MM.1S (cell line): ENCODE measurements at regions not wholly inside any gene's neighbourhood (a gene's known extent, or its start where the extent isn't known, plus 50 kb on each side); places are given as distances from the start of the nearest gene placed in this dataset.

ENCODE experiments used
- DNase-seq: peaks from one replicate; pipeline ENCODE4 v3.0.0-alpha.2; 2015
- H2AFZ ChIP-seq: fragments of 300-600 bp; sonication (generic); 2 replicates; pipeline ENCODE4 v1.6.0; 2016; ENCODE audit warnings: antibody characterized with exemption, low read length
- H3F3A ChIP-seq: fragments of 300-600 bp; sonication (generic); 2 replicates; pipeline ENCODE4 v1.6.1; 2016; ENCODE audit warnings: mild to moderate bottlenecking, antibody characterized with exemption, low read length, moderate library complexity, mixed read lengths; ENCODE audit not compliant: insufficient read depth
- H3K27ac ChIP-seq: fragments of 300-600 bp; sonication (generic); 2 replicates; pipeline ENCODE4 v1.5.1; 2016; ENCODE audit warnings: mild to moderate bottlenecking, low read length
- H3K27me3 ChIP-seq: fragments of 300-600 bp; sonication (generic); replicated peaks from 2 replicates; pipeline ENCODE4 v1.6.0; 2016; ENCODE audit warnings: low read length; ENCODE audit not compliant: insufficient read depth
- H3K36me3 ChIP-seq: fragments of 300-600 bp; sonication (generic); replicated peaks from 2 replicates; pipeline ENCODE4 v1.6.1; 2016; ENCODE audit warnings: mild to moderate bottlenecking, low read length, mixed read lengths; ENCODE audit not compliant: insufficient read depth
- H3K4me1 ChIP-seq: fragments of 300-600 bp; sonication (generic); 2 replicates; pipeline ENCODE4 v1.6.1; 2016; ENCODE audit warnings: low read length, mixed read lengths
- H3K4me2 ChIP-seq: fragments of 300-600 bp; sonication (generic); 2 replicates; pipeline ENCODE4 v1.6.0; 2016; ENCODE audit warnings: low read depth, low read length
- H3K4me3 ChIP-seq: fragments of 300-600 bp; sonication (generic); 2 replicates; pipeline ENCODE4 v1.5.1; 2016; ENCODE audit warnings: low read length, mixed read lengths
- H3K79me2 ChIP-seq: fragments of 300-600 bp; sonication (generic); 2 replicates; pipeline ENCODE4 v1.6.1; 2016; ENCODE audit warnings: mixed run types, low read length, mixed read lengths
- H3K9ac ChIP-seq: fragments of 300-600 bp; sonication (generic); 2 replicates; pipeline ENCODE4 v1.6.1; 2016; ENCODE audit warnings: low read length, mixed read lengths
- H3K9me2 ChIP-seq: fragments of 300-600 bp; sonication (generic); replicated peaks from 2 replicates; pipeline ENCODE4 v1.6.1; 2016; ENCODE audit warnings: mild to moderate bottlenecking, low read length, mixed read lengths; ENCODE audit not compliant: insufficient read depth
- H3K9me3 ChIP-seq: fragments of 300-600 bp; sonication (generic); replicated peaks from 2 replicates; pipeline ENCODE4 v1.6.1; 2016; ENCODE audit warnings: mild to moderate bottlenecking, low read length, mixed read lengths; ENCODE audit not compliant: insufficient read depth
- H4K20me1 ChIP-seq: fragments of 300-600 bp; sonication (generic); 2 replicates; pipeline ENCODE4 v1.6.1; 2016; ENCODE audit warnings: mild to moderate bottlenecking, low read length, moderate library complexity, mixed read lengths; ENCODE audit not compliant: insufficient read depth
- CTCF ChIP-seq: fragments of 300-600 bp; sonication (generic); IDR thresholded peaks from 2 replicates; pipeline ENCODE4 v1.5.1; 2016; ENCODE audit warnings: antibody characterized with exemption, low read length, mixed read lengths
- EZH2 ChIP-seq: fragments of 300-600 bp; sonication (generic); optimal IDR thresholded peaks from 2 replicates; pipeline ENCODE3; 2017; ENCODE audit warnings: low read depth, mild to moderate bottlenecking, antibody characterized with exemption, low read length, mixed read lengths
- EZH2phosphoT487 ChIP-seq: fragments of 300-600 bp; sonication (generic); IDR thresholded peaks from 2 replicates; pipeline ENCODE4 v1.6.1; 2018; ENCODE audit warnings: antibody characterized with exemption, low read length

- Histone ChIP-seq H3K27me3 (no peaks in the 10 kb centered on the region), H3K9me2 (no peaks in the 10 kb centered on the region), H3K79me2 (no peaks in the 10 kb centered on the region), H2AFZ (no peak overlapping the region), H3K4me2 (no peak overlapping the region), H3K9me3 (no peaks in the 10 kb centered on the region), H3K27ac (no peak overlapping the region), H3K9ac (no peak overlapping the region), H3K36me3 (no peaks in the 10 kb centered on the region), H3K4me1 (no peaks in the 10 kb centered on the region), H4K20me1 (no peaks in the 10 kb centered on the region), H3F3A (no peaks in the 10 kb centered on the region), H3K4me3 (no peak overlapping the region)
- TF ChIP-seq CTCF (no peak), EZH2 (no peak), EZH2phosphoT487 (no peak)
- no peak for DNase-seq
Measured at GRCh38 chr9:111118256-111118948, 80.1 kb upstream of the LPAR1 start.

- H3K9ac ChIP-seq = no peak overlapping the region
- no peaks in the 10 kb centered on the region for H3F3A ChIP-seq
- H3K9me2 ChIP-seq = no peaks in the 10 kb centered on the region
- no peaks in the 10 kb centered on the region for H3K9me3 ChIP-seq
- H2AFZ ChIP-seq = no peak overlapping the region
- H3K4me1 ChIP-seq = no peaks in the 10 kb centered on the region
- TF ChIP-seq CTCF (no peak), EZH2 (no peak), EZH2phosphoT487 (no peak)
- H3K4me2 ChIP-seq = no peak overlapping the region
- no peak overlapping the region for H3K4me3 ChIP-seq
- no peak overlapping the region for H3K27ac ChIP-seq
- H4K20me1 ChIP-seq = no peaks in the 10 kb centered on the region
- H3K27me3 ChIP-seq = no peaks in the 10 kb centered on the region
- no peaks in the 10 kb centered on the region for H3K36me3 ChIP-seq
- DNase-seq = no peak
- no peaks in the 10 kb centered on the region for H3K79me2 ChIP-seq
Measured at GRCh38 chr9:111114486-111114885, 76.2 kb upstream of the LPAR1 start.

GRCh38 chr9:111113712-111114111, 75.4 kb upstream of the LPAR1 start:
- Histone ChIP-seq H3K9me3 (no peaks in the 10 kb centered on the region), H3K27me3 (no peaks in the 10 kb centered on the region), H3K79me2 (no peaks in the 10 kb centered on the region), H3K4me1 (no peaks in the 10 kb centered on the region), H3F3A (no peaks in the 10 kb centered on the region), H3K4me2 (no peak overlapping the region), H3K9ac (no peak overlapping the region), H3K27ac (no peak overlapping the region), H3K36me3 (no peaks in the 10 kb centered on the region), H4K20me1 (no peaks in the 10 kb centered on the region), H3K9me2 (no peaks in the 10 kb centered on the region), H2AFZ (no peak overlapping the region), H3K4me3 (no peak overlapping the region)
- no peak for TF ChIP-seq EZH2
- TF ChIP-seq CTCF = no peak
- TF ChIP-seq EZH2phosphoT487 = no peak
- no peak for DNase-seq
